GM21529 (cell line): ENCODE measurements at regions not wholly inside any gene's neighbourhood (a gene's known extent, or its start where the extent isn't known, plus 50 kb on each side); places are given as distances from the start of the nearest gene placed in this dataset.
"Not testable (repeated sequence)": the region's sequence is repeated elsewhere in the genome, so short reads cannot be mapped to it uniquely, and the experiment has no call there.

Experiments used
- ATAC-seq: cut with Tn5 transposase; IDR thresholded peaks from one replicate; pipeline ENCODE4 v1.9.1; 2021; ENCODE audit not compliant: unreplicated experiment

- ATAC-seq, result no peak
Measured at GRCh38 chr13:50378509-50379044, 363.3 kb downstream of the KCNRG start.

- ATAC-seq, result no peak
Measured at GRCh38 chr13:50379584-50379983, 364.3 kb downstream of the KCNRG start.

- ATAC-seq, result no peak
Measured at GRCh38 chr13:50380905-50381304, 365.7 kb downstream of the KCNRG start.

DNA sequence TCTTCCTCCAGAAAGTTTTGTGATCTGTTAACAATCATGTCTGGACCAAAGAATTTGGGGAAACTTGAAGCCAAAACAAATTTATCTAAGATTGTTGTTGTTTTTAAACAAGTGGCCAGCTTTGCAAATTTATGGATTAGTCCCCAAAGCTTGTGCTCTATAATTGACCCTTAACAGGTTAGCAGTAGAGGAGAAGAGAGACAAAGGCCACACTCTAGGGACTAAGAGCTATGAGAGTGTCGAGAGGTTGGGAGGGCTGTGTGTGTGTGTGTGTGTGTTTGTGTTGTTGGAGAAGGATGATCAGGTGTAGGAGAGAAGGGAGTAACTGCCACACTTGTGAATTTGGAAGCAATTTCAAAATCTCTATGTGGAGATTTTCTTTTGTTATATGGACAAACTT is 367.3 kb downstream of the KCNRG start:
- no peak for ATAC-seq

GRCh38 chr13:50382951-50383350 is 367.7 kb downstream of the KCNRG start:
- no peak for ATAC-seq

DNA sequence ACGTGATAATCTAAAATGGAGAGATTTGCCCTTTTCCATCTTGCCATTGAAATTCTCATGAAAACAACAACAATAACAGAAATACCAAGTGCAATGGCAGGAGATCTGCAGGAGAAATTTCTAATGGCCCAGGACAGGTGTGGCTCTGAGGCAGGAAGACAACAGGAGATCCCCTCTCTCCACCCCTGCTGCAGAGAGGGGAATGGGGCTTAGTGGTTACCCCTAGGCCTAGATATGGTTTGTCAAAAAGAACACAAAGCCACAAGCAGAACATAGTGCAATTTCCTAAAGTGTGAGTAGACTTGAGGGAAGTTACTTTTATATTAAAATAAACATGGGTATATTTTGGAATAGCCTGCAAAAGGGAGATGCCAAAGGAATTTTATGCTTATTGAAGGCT is 369.5 kb downstream of the KCNRG start:
- no peak for ATAC-seq

GRCh38 chr13:50386541-50387050 is 371.4 kb downstream of the KCNRG start:
- no peak for ATAC-seq

DNA sequence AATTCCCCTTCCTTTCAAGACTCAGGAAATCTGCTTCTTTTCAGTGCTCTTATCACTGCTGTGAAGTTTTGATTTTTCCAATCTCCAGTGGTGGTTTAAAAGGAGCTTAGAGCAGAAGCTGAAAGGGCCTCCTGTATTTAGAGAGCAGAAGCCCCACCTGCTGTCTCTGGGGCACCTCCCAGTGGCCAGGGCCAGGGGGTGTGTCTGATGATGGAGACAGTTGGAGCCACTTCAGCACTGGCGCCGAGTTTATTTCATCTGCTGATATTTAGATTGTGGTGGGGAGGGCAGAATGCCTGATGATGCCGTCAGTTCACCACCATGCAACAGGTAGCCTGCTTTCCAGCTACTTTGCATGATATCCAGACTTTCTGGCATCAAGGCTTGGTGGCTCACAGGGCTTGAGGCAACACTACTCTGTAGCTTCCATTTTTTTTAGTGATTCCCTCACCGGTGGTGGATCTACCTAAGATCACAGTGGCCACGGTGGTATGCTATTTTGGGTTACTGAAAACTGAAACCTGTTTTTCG is 371.9 kb downstream of the KCNRG start:
- no peak for ATAC-seq

- no peak for ATAC-seq
Measured at GRCh38 chr13:50388481-50388880, 373.2 kb downstream of the KCNRG start.

DNA sequence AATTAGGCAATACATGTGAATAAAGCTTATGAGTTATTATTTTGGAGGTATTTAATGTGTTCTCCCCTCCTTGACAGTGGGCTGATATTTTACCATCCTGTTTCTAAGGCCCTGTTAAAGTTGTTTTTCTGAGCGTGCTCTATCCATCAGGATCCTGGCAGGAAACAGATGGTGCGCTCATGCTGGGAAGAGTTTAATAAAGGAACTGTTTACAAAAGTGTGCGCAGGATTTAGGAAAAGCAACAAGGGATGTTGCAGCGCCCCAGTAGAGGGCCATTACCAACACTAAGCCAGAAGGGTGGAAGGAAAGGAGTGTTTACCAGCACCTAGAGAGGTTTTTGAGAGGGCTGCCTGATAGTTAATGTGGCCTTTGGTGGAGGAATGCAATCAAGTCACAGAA is 374.5 kb downstream of the KCNRG start:
- ATAC-seq, result no peak

DNA sequence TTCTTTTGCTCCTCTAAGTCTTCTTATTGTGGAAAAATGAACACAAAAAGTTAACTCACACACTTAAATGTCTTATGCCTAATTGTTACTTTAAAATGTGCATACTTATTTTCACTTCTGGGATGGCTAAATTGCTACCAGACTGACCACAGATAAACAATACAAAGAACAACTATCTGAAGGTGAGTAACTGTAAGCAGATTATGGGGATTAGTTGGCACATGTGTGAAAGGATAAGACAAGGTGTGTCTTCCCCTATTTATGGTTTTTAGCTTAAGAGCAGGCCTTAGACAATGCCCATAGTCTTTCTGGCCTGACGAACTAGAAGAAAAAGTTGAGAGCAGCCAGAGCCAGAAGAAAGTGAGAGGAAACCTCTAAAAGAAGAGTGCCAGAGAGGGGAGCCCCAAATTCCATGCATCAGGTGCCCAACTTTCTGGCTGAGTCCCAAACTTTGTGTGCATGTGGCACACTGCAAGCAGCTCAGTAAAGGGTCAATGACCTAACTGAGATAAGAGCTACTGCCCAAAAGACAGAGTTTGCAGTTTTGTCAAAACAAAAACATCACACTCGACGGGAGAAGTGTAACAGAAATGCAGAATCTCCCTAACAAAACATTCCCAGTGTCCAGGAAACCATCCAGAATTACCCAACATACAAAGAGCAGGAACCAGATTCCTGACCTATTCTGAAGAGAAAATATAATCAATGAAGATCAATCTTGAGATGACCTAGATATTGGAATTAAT is 375.4 kb downstream of the KCNRG start:
- no peak for ATAC-seq

GRCh38 chr13:50392977-50393376 is 377.7 kb downstream of the KCNRG start:
- ATAC-seq, result no peak

GRCh38 chr13:50393628-50394027 is 378.4 kb downstream of the KCNRG start:
- no peak for ATAC-seq

DNA sequence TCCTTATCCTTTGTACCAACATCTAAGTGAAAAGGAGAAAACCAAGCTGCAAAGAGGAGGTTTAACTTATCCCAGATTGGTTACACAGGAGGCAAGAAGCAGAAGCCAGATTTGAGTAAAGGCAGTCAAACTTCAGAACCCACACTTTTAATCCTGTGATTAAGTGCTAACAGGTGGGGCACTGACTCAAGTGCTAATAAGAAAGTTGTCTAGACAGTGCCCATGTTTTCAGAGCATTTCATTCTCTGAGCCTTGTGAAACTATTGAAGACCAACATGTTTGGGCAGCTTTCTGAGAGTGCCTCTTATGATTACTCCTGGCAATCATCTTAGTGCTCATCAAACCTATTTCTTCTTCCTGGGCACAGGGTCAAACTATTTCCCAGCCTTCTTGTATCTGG is 380.8 kb downstream of the KCNRG start:
- ATAC-seq, result no peak

GRCh38 chr13:50396618-50397017 is 381.4 kb downstream of the KCNRG start:
- ATAC-seq, result not testable (repeated sequence)

GRCh38 chr13:50400035-50400726 is 384.9 kb downstream of the KCNRG start:
- no peak for ATAC-seq

DNA sequence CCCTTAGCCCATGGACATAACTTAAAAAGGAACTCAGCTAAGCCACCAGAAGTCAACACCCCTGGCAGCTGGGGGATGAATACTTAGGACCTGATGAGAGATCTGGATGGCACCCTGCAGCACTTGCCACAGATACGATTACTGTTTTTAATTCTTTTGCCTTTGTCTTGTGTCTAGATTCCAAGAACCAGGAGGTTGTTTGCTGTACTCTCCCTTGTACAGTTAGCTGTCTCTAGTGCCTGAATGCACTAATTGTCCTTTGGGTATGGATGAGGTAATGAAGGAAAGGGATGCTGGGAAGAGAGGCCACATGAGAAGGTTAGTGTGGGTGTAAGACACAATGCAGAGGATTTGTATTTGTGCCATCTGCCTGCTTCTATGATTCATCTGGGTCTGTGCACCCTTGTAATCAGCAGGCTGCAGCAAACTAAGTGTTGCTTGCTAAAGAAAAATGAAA is 385.8 kb downstream of the KCNRG start:
- no peak for ATAC-seq

GRCh38 chr13:50401721-50402465 is 386.6 kb downstream of the KCNRG start:
- no peak for ATAC-seq

GRCh38 chr13:50403311-50403710 is 388.1 kb downstream of the KCNRG start:
- no peak for ATAC-seq

GRCh38 chr13:50404116-50404515 is 388.9 kb downstream of the KCNRG start:
- ATAC-seq, result no peak

GRCh38 chr13:50404769-50405168 is 389.5 kb downstream of the KCNRG start:
- no peak for ATAC-seq
